SKM-1 (cell line): ENCODE measurements at regions not wholly inside any gene's neighbourhood (a gene's known extent, or its start where the extent isn't known, plus 50 kb on each side); places are given as distances from the start of the nearest gene placed in this dataset.

Experiments
- DNase-seq: peaks from one replicate; lab custom pipeline; 2025; ENCODE audit not compliant: unreplicated experiment; lab: John Stamatoyannopoulos, UW

DNA sequence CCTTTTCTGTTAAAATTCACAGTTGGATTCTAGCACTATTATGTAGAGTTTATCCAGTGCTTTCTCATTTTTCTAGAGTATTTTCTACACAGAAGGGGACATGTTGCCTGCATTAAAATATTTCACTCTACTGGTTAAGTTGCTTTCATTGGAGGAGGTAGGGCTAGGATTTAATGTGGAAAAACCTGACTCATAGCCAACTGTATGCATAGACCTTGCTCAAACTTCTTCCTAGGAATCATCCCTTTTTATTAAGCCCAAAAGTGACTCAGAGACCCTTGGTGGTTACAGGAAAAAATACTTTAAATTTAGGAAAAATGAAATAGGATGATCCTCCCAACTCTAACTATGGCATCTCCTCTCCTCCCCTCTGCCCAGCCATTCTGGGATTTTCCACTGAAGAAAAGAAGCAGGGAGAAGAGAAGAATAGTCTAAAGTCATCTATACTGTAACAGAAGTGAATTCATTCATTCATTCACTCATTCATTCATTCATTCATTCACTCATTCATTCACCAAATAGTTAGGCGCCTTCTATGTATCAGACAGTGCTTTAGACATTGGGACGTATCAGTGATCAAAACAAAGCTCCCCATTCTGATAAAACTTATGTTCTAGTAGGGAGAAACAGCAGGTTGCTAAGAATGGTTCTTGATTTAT, 109.0 kb upstream of the HTR2A start:
- no peak for DNase-seq

DNA sequence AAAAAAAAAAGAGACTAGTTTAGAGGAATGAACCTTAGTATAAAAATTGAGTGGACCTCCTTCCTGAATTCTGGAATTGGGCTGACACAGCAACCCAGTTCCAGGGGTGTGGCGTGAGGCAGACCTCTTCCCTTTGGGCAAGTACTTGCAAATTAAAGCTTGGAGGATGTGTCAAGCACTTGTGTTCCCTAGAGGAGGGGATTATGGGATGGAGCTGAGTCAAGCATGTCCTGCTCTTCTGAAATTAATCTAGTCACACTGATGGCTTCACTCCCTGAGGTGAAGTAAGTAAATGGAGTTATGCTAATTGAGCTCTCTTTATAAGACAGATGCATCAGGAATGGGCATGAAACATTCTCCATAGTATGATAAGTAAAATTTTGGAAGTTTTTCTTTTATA, 107.7 kb upstream of the HTR2A start:
- no peak for DNase-seq

DNA sequence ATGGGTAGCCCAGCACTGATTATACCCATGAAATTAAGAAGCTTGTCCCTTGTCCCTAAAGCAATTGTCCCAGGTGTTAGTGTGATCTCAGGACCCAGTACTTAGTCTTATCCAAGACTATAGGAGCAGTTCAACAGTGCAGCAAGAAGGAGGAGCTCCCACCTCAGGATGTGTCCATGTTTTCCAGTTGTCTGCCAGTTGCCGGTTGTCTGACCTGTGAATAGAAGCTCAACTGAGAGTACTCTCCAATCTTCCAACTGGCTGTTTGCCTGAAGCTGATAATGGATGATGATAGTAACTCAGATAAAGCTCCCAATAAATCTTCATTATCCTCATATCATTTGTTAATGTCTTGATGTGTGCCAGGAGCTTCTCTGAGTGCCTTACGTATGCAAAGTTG, 107.2 kb upstream of the HTR2A start:
- DNase-seq, result no peak

DNA sequence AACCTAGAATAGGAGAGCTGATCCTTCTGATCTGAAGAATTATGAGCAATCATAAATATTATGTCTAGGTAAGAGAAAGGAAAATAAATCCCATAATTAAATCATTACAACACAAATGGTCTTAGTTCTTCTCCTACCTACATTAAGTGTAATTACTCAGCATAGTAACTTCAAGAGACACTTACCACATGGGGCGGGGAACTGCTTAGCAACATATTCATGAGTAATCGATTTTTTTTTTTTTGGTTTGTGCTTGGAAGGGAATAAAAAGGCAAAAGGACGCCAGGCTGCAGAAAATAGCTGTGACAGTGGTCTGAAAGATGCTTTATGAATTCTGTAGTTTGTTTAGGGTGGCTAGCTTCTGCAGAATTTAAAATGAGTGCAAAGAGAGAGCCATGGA, 103.3 kb upstream of the HTR2A start:
- DNase-seq, result no peak

DNA sequence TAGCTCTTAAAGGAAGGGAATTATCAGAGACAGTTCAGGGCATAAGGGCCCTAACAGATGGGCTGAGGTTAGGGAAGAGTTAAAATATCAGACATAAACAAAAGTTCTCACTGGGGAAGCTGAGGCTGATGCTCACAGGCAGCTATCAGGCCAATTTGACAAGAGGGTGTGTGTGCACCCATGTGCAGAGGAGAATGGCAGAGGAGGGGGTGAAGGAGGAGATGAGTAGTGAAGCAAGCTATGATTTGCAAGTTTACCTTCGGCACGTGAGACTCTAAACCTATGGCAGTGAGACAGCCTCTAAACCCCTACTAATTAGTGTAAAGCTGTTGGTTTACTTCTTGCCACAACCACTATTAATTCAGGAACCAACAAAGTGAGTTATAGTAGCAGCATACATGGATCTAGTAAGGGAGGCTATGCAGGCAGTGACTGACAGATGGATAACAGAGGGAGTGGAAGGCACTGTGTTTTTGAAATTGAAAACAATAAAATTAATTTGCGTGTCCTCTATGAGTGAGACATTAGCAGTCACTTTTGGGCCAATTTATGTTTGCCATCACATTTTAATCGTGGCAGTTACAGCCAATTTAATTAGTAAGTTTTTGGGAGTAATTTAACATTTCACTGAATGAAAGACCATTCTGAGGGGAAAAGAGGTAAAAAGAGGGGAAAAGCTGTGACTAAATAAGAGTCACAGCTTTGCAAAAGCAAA, 99.6 kb upstream of the HTR2A start:
- no peak for DNase-seq

DNA sequence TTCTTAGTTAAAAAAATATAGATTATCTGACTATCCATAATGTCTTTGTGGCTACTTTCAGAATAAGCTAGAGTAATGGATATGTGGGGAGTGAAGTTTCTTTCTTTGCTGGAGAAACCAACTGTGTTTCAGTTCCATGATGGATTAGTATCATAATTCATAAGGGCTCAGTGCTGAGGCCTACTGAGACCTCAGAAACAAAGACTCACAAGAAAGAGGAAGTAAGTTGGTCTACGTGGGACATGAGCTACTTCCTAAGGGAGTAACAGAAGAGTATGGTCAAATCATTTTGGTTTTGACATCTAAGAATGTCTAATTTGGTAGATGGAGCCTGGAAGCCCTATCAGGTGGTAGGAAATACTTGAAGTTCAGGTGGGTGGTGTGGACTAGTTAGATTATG, 99.0 kb upstream of the HTR2A start:
- no peak for DNase-seq

DNA sequence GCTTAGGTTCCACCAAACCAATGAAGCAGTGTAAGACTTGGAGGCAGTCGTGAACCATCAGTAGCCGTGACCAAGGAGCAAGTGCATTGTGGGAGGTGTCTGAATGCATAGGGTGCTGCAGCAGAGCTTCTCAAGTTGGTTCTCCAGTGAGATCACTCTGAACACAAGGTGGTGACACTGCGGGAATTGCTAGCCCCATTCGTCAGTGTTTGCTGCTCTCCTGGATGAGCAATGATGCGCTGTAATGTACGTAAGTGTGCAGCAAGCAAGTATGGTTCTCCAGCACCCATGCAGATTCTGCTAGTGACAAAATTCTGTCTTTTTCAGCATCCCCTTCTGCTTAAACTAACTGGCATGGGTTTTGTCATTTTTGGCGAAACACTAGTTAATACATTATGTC, 97.6 kb upstream of the HTR2A start:
- DNase-seq, result no peak

DNA sequence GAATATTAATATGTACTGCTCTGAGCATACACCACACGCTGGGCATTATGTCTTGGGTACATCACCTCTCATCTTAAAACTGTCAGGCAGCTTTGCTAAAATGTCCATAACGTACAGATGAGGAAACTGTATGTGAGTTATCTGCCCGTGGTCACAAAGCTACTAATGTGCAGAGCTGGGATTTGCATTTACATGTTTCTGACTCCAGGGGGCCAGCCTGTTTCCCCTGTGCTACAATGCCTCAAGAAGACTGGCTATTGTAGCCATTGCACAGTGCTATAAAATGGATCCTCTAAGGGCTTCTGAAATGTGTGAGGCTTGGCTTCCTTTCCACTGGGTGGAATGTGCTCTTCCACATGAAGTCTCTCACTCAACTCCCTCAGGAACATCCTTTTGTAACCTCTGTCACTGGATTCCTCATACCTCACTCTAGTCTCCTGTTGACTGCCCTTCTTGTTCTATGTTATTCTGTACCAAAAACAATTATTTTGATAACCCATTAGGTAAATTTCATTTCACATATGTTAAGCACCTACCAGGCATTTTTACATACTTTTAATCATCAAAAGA, 95.6 kb upstream of the HTR2A start:
- DNase-seq, result no peak

DNA sequence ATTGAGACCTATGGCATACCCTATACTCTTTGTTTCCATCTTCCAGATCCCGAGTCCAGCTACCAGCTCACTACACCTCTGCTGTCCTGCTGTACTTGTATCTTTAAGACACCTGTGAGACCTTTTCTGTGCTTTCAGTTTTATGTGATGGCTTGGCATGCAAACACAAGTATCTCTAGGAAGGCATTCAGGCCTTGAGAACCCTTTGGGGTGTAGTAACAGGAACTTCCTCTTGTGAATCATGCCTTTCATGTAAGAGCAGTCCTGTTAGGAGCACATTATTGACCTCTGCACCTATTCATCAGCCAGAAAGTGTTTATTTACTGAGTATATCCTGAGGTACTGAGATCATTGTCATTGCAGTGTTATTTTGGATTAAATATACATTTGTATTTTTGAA, 87.0 kb upstream of the HTR2A start:
- DNase-seq, result no peak

DNA sequence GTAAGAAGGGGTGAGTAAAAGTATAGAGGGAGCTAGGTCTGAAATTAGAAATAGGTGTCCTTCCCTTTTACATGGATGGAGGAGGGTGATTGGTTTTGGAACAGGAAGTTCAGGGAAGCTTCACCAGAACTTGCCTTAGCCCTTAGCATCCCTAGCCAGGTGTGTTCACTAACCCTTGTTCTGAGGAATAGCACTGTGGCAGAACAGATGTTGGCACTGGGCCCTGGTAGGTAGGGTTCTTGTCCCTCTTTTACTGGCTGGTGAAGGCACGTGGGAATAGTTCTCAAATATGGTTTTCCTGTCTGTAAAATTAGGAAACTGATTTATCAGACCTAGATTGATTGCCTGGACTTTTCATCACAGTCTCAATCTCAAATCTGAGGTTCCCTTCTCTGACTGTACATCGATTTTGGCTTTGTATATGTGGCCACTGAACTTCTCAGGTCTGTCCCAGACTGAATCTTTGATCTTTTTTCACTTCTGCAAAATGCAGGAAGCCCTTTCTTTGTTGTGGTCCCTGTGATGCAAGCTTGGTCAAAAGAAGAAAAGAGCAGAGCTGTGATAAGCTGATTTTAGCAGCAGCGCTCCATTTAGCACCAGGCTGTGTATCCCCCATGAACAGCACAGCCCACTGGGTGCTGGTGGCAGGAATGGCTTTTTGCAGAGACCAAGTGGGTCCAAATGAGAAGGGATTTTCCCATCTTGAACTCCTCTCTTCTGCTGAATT, 86.2 kb upstream of the HTR2A start:
- no peak for DNase-seq

DNA sequence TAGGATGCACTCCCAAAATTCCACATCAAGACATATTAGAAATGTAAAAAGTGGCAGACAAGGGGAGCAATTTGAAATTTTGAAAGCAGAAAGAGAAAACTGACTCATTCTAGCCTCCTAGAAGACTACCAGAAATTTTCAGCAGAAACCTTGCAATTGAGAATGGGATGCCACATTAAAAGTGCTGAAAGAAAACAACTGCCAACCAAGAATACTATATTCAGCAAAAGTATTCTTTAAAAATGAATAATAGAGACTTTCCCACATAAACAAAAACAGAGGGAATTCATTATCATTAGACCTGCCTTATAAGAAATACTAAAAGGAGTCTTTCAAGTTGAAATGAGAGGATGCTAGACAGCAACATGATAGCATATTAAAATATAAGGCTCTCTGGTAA, 78.3 kb upstream of the HTR2A start:
- no peak for DNase-seq

DNA sequence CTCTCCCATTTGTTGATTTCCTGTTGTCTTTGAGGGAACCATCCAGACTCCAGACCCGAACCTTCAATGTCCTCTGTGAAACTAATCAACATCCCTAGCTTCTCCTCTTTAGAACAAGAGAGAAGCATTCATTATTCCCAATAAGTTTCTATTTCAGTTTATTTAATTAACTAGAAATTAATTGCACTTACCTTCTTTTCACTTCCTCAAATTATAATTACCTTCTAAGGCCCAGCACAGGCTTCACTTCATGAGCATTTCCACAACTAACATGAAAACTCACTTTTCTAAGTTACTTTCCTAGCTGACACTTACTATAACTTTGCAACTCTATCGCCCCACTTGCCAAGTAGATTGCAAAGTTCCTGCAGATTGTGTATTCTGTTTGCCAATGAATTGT, 71.6 kb upstream of the HTR2A start:
- DNase-seq, result no peak

DNA sequence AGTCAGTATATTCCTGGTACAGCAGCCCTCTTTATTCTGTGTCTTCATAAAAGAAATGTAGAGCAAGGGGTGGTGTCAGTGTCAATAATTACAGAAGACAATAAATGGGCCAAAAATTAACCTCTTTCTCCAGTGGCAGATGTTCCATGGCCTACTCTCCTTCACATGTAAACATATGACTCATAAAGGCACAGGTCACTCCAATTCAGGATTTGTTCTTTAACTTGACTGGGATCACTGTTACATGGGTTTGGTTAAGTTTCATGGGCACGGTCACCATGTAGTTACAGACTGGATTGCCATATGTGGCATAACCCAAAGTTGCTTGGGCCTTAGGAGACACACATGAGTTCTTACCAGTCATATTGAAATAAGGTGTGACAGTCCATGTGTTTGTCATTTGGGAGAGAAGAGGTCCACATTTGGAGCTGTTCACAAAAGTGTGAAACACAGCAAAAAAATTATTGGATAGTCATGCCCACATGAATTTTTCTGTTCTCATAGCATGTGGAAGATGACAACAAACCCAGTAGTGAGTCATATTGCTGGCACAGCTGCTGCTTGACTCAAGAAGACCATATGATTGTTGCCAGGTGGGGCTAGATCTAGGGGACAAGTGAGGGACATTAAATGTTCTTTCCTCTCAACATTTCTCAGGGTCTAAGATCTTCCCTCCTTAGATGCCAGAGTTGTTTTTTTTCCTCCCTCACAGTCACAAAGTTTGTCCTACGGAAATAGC, 68.1 kb upstream of the HTR2A start:
- no peak for DNase-seq

DNA sequence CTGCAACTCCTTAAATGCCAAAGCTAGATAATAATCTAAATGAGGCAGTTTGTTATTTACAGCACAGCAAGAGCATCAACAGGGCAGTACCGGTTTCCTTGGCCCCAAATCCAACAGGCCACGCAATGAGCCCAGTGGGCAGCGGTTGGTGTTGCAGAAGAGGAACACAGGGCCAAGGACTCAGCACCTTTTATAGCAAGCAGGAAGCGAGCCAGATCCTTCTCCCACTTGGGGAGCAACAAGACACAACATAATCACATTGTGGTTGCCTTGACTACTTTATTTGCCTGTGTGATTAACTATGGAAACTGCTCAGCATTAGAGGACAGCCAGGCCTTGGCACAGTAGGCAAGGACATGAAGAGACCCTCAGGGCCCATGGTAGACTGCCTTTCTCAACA, 67.1 kb upstream of the HTR2A start:
- DNase-seq, result no peak

DNA sequence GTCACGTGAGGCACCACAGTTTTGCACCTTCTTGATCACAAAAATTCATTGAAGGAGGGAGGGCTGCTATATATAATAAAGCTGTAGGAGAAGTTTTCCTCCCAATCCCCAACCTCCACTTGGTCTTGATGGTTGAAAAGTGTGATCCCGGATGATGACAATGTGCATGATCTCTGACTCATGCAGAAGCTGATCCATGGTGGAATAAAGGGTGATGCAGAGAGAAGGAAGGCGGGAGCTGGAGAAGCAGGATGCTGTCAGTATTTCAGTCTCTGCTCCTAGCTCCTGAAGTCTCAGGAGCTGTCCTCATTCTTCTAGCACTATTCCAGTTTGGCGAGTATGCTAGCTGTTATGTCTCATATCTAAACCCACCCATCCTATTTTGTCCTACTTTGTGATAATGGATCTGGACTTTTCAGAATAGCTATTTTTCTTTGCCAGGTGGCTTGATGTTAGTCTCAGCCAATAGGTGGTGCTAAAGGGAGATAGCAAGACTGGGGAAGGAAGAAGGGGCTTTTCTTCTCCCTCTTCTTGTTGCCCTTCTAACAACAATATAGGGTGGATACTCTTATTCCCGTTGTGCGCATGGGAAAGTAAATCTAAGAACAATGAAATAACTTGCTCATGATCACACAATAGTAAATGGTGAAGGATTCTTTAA, 65.6 kb upstream of the HTR2A start:
- DNase-seq, result no peak

DNA sequence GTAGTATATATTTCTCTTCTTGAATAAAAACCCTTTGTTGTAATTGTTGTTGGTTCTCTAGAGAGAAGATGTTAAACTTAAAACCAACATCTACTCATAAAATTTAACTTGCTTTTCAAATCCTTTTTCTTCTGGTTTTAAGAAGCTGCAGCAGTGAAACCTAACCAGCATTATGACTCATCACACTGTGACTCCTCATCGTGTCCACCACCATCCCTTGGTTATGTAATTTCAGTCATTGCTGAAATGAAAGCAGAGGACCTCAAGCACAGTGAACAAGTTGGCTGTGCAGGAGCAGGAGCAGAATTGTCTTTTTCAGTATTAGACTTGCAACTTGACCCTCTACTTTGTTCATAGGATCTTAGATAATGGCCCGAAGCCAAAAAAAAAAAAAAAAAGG, 64.9 kb upstream of the HTR2A start:
- peak; percentile 60 for DNase-seq

DNA sequence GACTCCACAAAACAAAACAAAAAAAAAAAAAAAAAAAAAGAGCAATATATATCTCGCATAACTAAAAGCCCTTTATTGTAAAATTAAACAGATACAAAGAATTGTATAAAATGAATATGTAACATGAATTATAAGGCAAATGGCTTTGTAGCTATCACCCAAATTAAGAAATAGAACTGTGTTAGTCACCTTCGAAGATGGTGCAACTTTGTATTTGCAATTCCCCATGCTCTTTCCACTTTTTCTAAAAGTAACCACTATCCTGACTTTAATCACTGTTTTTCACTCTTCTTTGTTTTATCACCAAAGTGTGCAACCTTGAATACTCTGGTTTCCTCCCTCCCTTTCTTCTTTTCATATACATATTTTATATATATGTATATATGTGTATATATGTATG, 57.1 kb upstream of the HTR2A start:
- no peak for DNase-seq

DNA sequence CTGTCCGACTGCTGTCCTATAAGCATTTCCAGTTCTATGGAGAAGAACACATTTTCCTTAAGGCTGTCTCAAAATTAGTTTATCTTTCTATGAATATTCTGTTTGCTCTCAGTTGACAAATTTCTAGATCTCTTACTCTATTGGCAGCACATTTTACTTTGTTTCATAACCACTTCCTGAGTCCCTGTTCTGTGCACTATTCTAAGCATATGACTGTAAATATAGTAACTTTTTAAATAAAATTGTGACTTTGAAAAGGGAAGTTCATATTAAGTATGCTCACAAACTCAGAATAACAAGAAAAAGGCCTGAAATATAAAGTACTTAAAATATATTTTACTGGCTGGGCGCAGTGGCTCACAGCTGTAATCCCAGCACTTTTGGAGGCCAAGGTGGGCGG, 56.5 kb upstream of the HTR2A start:
- DNase-seq, result no peak

DNA sequence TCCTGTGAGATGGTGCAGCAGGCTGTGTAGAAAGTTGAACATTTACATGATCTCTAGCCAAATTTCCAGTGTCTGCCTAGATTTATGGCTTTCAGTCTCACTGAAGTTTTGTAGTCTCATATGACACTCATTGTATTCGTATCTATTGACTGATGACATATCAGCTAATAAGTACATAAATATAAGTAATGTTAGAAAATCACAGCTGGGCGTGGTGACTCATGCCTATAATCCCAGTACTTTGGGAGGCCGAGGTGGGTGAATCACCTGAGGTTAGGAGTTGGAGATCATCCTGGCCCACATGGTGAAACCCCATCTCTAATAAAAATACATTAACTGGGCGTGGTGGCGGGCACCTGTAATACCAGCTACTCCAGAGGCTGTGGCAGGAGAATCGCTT, 54.7 kb upstream of the HTR2A start:
- DNase-seq, result no peak

DNA sequence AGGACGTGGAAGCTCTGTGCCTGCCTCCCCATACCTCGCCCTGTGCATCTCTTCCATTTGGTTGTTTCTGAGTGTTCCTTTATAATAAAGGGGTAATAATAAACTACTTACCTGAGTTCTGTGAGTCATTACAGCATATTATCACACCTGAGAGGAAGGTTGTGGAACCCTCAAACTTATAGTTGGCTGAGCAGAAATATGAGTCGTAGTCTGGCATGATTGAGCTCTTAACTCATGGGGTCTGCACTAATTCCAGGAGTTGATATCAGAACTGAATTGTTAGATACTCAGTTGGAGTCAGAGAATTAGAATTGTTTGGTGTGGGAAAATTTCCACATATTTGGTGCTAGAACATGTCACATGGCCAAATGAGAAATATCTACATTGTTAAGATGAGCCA, 52.4 kb upstream of the HTR2A start:
- DNase-seq, result no peak

DNA sequence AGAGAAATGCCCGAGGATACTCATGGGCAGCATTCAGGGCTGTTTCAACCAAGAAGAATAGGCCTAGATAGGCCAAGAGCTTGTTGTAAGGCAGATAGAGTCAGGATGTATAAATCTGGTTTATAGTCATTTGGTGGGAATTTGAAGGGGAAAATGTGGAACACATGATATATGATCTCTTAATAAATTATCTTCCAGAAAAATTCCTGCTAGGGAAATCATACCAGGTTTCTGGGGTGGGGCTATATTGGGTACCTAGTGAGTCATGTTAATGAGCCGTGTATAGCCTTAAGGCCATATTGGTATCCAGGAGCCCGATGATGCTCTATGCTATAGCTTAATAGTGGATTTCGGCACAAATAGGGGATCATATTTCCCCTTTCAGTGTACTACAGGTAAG, 51.5 kb upstream of the HTR2A start:
- DNase-seq, result no peak
